LNCAP (cell line): ENCODE measurements at regions not wholly inside any gene's neighbourhood (a gene's known extent, or its start where the extent isn't known, plus 50 kb on each side); places are given as distances from the start of the nearest gene placed in this dataset.
A peak's percentile ranks its signal among the peaks of the same experiment; 100 is the strongest.

Experiments used
- CTCF ChIP-seq: fragments of 450-650 bp; IDR thresholded peaks from 2 replicates; pipeline ENCODE4 v1.5.1; 2017; ENCODE audit warnings: mild to moderate bottlenecking

- TF ChIP-seq CTCF, result peak; percentile 39; the same call in 1 of the 2 replicates
These were observed 224.3 kb upstream of the TSHZ2 start for GRCh38 chr20:52747845-52748284.

- TF ChIP-seq CTCF, result no peak
These were observed 225.4 kb upstream of the TSHZ2 start for GRCh38 chr20:52746770-52747169.

GRCh38 chr20:52746190-52746589 lies 226.0 kb upstream of the TSHZ2 start:
- no peak for TF ChIP-seq CTCF

GRCh38 chr20:52744441-52744840 lies 227.7 kb upstream of the TSHZ2 start:
- no peak for TF ChIP-seq CTCF

GRCh38 chr20:52738081-52738480 lies 234.1 kb upstream of the TSHZ2 start:
- no peak for TF ChIP-seq CTCF

- no peak for TF ChIP-seq CTCF
These were observed 235.7 kb upstream of the TSHZ2 start for GRCh38 chr20:52736507-52736906.

GRCh38 chr20:52731093-52731492 lies 241.1 kb upstream of the TSHZ2 start:
- TF ChIP-seq CTCF, result no peak

- TF ChIP-seq CTCF, result no peak
These were observed 244.3 kb upstream of the TSHZ2 start for GRCh38 chr20:52727740-52728456.
